ENCODE measurements at regions not wholly inside any gene's neighbourhood (a gene's known extent, or its start where the extent isn't known, plus 50 kb on each side); places are given as distances from the start of the nearest gene placed in this dataset.
A peak's percentile ranks its signal among the peaks of the same experiment; 100 is the strongest.
"Not testable (repeated sequence)": the region's sequence is repeated elsewhere in the genome, so short reads cannot be mapped to it uniquely, and the experiment has no call there.

GRCh38 chr22:25419247-25420113, 145.0 kb upstream of the GRK3 start:
- no peak for DNase-seq (ENCODE audit: low read depth)
- no peak overlapping the region for H3K4me3 ChIP-seq (ENCODE audit: control insufficient read depth, low read depth, low read length)
- TF ChIP-seq, protein P1, sequence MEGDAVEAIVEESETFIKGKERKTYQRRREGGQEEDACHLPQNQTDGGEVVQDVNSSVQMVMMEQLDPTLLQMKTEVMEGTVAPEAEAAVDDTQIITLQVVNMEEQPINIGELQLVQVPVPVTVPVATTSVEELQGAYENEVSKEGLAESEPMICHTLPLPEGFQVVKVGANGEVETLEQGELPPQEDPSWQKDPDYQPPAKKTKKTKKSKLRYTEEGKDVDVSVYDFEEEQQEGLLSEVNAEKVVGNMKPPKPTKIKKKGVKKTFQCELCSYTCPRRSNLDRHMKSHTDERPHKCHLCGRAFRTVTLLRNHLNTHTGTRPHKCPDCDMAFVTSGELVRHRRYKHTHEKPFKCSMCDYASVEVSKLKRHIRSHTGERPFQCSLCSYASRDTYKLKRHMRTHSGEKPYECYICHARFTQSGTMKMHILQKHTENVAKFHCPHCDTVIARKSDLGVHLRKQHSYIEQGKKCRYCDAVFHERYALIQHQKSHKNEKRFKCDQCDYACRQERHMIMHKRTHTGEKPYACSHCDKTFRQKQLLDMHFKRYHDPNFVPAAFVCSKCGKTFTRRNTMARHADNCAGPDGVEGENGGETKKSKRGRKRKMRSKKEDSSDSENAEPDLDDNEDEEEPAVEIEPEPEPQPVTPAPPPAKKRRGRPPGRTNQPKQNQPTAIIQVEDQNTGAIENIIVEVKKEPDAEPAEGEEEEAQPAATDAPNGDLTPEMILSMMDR (conservative IDR thresholded peaks at IDR 0.05; ENCODE audit: control insufficient read depth, insufficient read depth, low read depth, low read length): no peak

- H3K4me3 ChIP-seq (ENCODE audit: control insufficient read depth, low read depth, low read length); DNase-seq (ENCODE audit: low read depth): not testable (repeated sequence)
Measured at GRCh38 chr22:25420114-25420441, 144.4 kb upstream of the GRK3 start.

- H3K4me3 ChIP-seq (ENCODE audit: control insufficient read depth, low read depth, low read length): no peak overlapping the region
- TF ChIP-seq, protein P1 (conservative IDR thresholded peaks at IDR 0.05; ENCODE audit: control insufficient read depth, insufficient read depth, low read depth, low read length): no peak
- DNase-seq (ENCODE audit: low read depth): no peak
Measured at GRCh38 chr22:25420471-25420924, 144.0 kb upstream of the GRK3 start.

DNA sequence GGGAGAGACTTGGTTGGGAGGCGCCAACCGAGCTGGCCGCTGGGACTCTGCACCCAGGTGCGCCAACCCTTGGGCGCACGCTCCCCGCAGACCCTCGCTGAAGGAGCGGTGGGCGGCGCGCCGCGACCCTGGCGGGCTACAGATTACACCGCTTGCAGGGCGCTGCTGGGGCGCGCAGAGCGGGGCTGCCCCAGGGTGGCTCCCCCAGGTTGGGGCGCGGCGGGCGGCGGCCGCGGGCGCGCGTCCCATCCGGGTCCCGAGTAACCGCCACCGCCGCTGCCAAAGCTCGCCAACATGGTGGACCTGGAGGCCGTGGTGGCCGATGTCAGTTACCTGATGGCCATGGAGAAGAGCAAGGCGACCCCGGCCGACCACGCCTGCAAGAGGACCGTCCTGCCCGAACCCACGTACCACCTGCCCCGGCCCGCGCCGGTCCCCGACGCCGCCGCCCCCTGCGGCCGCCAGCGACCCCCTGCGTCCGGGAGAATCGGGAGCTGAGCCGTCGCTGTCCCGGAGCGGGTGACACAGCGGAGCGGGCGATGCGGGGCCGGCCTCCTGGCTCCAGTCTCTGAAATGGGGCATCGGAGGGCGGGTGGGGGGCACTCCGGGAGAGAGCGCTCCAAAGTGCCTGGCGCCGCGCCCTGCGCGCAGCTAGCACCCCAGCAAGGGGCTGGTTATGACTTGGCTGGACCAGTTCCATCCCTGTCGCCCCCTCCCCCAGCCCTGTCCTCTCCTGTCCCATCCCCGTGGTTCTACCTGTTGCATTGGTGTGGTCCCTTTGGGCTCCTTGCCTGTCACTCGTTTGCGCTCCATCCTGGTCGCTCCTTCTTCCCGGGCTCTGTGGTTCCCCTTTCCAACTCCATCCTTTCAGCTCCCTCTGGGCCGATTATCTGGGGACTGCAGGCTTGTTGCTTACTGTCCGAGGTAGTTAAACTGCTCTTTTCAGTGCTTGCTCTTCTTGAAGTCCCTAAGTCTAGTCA, 143.3 kb upstream of the GRK3 start:
- DNase-seq (ENCODE audit: low read depth): no peak
- no peak overlapping the region for H3K4me3 ChIP-seq (ENCODE audit: control insufficient read depth, low read depth, low read length)
- TF ChIP-seq, protein P1 (conservative IDR thresholded peaks at IDR 0.05; ENCODE audit: control insufficient read depth, insufficient read depth, low read depth, low read length): no peak

- not testable (repeated sequence) for H3K4me3 ChIP-seq (ENCODE audit: control insufficient read depth, low read depth, low read length); DNase-seq (ENCODE audit: low read depth)
- TF ChIP-seq, protein P1 (conservative IDR thresholded peaks at IDR 0.05; ENCODE audit: control insufficient read depth, insufficient read depth, low read depth, low read length): peak; percentile 30
Measured at GRCh38 chr22:25426530-25427308, 137.8 kb upstream of the GRK3 start.

DNA sequence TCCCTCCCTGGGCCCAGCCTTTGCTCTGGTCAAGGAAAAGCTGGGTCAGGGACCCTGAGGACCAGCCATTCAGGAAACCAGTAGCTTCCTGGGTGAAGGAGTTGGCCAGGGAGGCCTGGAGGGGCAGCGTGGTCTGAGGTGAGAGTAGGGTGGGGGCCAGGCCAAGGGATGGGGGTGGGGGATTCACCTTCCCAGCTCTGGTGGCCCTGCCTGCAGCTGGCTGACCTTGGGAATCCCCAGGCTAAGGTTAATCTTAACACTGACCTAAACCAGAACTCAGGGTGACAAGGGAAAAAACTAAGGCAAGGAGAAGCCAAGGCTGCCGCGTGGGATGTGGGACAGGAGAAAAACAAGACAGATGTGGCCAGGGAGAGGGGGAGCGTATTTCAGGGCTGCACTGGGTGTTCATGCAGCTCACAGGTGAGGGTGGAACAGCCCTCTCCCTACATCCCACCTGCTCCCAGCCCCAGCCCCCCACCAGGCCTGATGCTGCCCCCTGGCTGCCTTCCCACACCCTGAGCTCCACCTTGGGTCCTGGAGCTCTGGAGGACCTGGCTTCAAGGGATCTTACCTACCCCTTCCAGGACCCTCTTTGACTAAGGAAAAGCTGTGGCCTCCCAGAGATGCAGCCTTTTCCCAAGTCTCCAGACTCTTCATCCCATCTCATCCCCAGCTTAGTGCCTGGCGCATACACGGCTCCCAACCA, 132.7 kb upstream of the GRK3 start:
- H3K4me3 ChIP-seq (ENCODE audit: control insufficient read depth, low read depth, low read length); DNase-seq (ENCODE audit: low read depth): not testable (repeated sequence)

GRCh38 chr22:25433381-25433970, 131.0 kb upstream of the GRK3 start:
- DNase-seq (ENCODE audit: low read depth); H3K4me3 ChIP-seq (ENCODE audit: control insufficient read depth, low read depth, low read length): not testable (repeated sequence)

Measured in fibroblast of mammary gland (primary cell).